CD4-positive, alpha-beta T cell (primary cell): ENCODE measurements at regions not wholly inside any gene's neighbourhood (a gene's known extent, or its start where the extent isn't known, plus 50 kb on each side); places are given as distances from the start of the nearest gene placed in this dataset.

Experiments
- ATAC-seq: fragments of 200-7000 bp; cut with Tn5 transposase; one replicate; pipeline ENCODE4 v1.10.0; 2022; ENCODE audit warnings: mild to moderate bottlenecking; ENCODE audit not compliant: poor library complexity
- CTCF ChIA-PET: fragments of 350-600 bp; sonication (Branson Sonifier 250); formaldehyde crosslinking; loops from one replicate; lab custom pipeline; 2021; ENCODE audit warnings: antibody characterized with exemption, inconsistent platforms; lab: Charles Lee
- POLR2A ChIA-PET: fragments of 350-600 bp; sonication (Branson Sonifier 250); formaldehyde crosslinking; loops from one replicate; lab custom pipeline; 2021; ENCODE audit warnings: antibody characterized with exemption, inconsistent platforms; lab: Charles Lee
- DNase-seq, 14 experiments: peaks; one replicate each; pipeline ENCODE4 v3.0.0-alpha.2; 2013 to 2020; ENCODE audit warnings: mixed read lengths in 2 of 14
- H3K27ac ChIP-seq, 2 donors: one replicate each; pipeline versions ENCODE4 v1.5.1 to v1.7.0; 2013; ENCODE audit warnings: low read length in 2 of 2, low read depth in 1 of 2, mild to moderate bottlenecking in 1 of 2
- H3K27me3 ChIP-seq, 2 experiments: 1 replicate in 1 of 2; 2 replicates in 1 of 2; pipeline versions ENCODE4 v1.6.1 to v1.7.0; 2013; ENCODE audit warnings: low read length in 2 of 2, control low read depth in 1 of 2, mild to moderate bottlenecking in 1 of 2, moderate library complexity in 1 of 2; ENCODE audit not compliant: insufficient read depth in 2 of 2, control insufficient read depth in 1 of 2
- H3K36me3 ChIP-seq: one replicate; pipeline ENCODE4 v1.6.1; 2013; ENCODE audit warnings: low read length, control low read depth; ENCODE audit not compliant: insufficient read depth
- H3K4me1 ChIP-seq: one replicate; pipeline ENCODE4 v1.6.1; 2013; ENCODE audit warnings: low read length, control low read depth; ENCODE audit not compliant: insufficient read depth
- H3K4me3 ChIP-seq: one replicate; pipeline ENCODE4 v1.5.1; 2013; ENCODE audit warnings: mild to moderate bottlenecking, low read length, moderate library complexity
- H3K9me3 ChIP-seq, 2 experiments: 1 replicate in 1 of 2; 2 replicates in 1 of 2; pipeline versions ENCODE4 v1.6.1 to v1.7.0; 2013; ENCODE audit warnings: low read length in 2 of 2, mild to moderate bottlenecking in 2 of 2, control low read depth in 1 of 2, moderate library complexity in 1 of 2; ENCODE audit not compliant: control insufficient read depth in 1 of 2, insufficient read depth in 1 of 2
- H3K27ac Mint-ChIP-seq: one replicate; pipeline ENCODE4 v1.8.0; 2020; ENCODE audit warnings: mixed read lengths
- H3K27me3 Mint-ChIP-seq: one replicate; pipeline ENCODE4 v1.8.0; 2021; ENCODE audit warnings: mixed read lengths
- H3K36me3 Mint-ChIP-seq: one replicate; pipeline ENCODE4 v1.8.0; 2021; ENCODE audit warnings: low read depth, mixed read lengths
- H3K4me1 Mint-ChIP-seq: one replicate; pipeline ENCODE4 v1.8.0; 2021; ENCODE audit warnings: low read depth, mixed read lengths
- H3K4me3 Mint-ChIP-seq: one replicate; pipeline ENCODE4 v1.8.0; 2020; ENCODE audit warnings: mild to moderate bottlenecking, mixed read lengths
- H3K9me3 Mint-ChIP-seq: one replicate; pipeline ENCODE4 v1.8.0; 2020; ENCODE audit warnings: mixed read lengths
- intact Hi-C, 2 experiments: fragments of 100-400 bp; cut with DNase I in 1 of 2; cut with micrococcal nuclease in 1 of 2; formaldehyde crosslinking; loops; one replicate each; pipeline versions ENCODE4 v1.15.1 to v1.9.0; 2023 to 2025; cut with DNase I, micrococcal nuclease
- TF ChIP-seq, protein P1 (sequence below): fragments of 200-600 bp; IDR thresholded peaks from one replicate; pipeline ENCODE4 v1.8.0; 2022; ENCODE audit warnings: antibody characterized with exemption, mild to moderate bottlenecking

DNA sequence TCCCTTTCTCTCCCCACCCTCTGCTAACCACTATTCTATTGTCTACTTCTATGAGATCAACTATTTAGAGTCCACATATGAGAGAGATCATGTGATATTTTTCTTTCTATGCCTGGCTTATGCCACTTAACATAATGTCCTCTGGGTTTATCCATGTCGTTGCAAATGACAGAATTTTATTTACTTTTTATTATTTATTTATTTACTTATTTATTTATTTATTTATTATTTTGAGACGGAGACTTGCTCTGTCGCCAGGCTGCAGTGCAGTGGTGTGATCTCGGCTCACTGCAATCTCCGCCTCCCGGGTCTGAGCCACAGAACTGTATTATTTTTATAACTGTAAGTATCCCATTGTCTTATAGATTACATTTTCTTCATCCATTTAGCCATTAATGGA is 443.4 kb upstream of the CDH19 start:
- ATAC-seq = no peak
- H3K4me3 Mint-ChIP-seq = no peak overlapping the region

DNA sequence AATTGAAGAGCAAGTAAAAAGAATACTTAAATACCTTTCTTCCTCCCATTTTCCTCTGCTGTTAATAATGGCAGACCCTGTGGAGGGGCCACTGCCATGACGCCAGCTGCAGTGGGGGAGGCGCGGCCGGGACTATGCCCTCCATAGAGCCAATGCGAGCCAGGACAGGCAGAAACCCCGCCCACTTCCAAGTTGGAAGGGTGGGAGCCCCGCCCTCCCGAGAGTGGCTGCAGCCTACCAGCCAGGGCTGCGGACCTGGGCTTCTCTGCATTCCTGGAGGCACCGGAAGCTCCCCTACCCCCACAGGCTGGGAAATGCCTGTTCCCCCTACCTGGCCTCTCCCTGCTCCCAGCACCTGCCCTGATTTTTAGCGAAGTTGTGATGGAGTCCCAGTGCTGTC is 439.4 kb upstream of the CDH19 start:
- ATAC-seq (no peak), DNase-seq (peak in 1 of 14 experiments; percentile 7)
- Histone ChIP-seq H3K27me3 (no peaks in the 10 kb centered on the region), H3K4me1 (no peaks in the 10 kb centered on the region), H3K27ac (no peak overlapping the region), H3K4me3 (no peak overlapping the region), H3K36me3 (no peaks in the 10 kb centered on the region), H3K9me3 (peaks cover 0 to 17% of the 10 kb centered on the region in 2 experiments)
- Mint-ChIP-seq H3K36me3 (no peaks in the 10 kb centered on the region), H3K27me3 (no peaks in the 10 kb centered on the region), H3K4me1 (no peaks in the 10 kb centered on the region), H3K27ac (no peak overlapping the region), H3K4me3 (no peak overlapping the region), H3K9me3 (peaks cover 2% of the 10 kb centered on the region)
- intact Hi-C loops = no loop called here
- ChIA-PET CTCF (no interaction called here), POLR2A (no interaction called here)
- TF ChIP-seq, protein P1, sequence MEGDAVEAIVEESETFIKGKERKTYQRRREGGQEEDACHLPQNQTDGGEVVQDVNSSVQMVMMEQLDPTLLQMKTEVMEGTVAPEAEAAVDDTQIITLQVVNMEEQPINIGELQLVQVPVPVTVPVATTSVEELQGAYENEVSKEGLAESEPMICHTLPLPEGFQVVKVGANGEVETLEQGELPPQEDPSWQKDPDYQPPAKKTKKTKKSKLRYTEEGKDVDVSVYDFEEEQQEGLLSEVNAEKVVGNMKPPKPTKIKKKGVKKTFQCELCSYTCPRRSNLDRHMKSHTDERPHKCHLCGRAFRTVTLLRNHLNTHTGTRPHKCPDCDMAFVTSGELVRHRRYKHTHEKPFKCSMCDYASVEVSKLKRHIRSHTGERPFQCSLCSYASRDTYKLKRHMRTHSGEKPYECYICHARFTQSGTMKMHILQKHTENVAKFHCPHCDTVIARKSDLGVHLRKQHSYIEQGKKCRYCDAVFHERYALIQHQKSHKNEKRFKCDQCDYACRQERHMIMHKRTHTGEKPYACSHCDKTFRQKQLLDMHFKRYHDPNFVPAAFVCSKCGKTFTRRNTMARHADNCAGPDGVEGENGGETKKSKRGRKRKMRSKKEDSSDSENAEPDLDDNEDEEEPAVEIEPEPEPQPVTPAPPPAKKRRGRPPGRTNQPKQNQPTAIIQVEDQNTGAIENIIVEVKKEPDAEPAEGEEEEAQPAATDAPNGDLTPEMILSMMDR = no peak

More for the DNA sequence above, 443.4 kb upstream of the CDH19 start:
- Histone ChIP-seq H3K27ac (no peak overlapping the region), H3K27me3 (no peaks in the 10 kb centered on the region), H3K4me3 (no peak overlapping the region), H3K4me1 (no peaks in the 10 kb centered on the region), H3K36me3 (no peaks in the 10 kb centered on the region), H3K9me3 (peaks cover 0 to 19% of the 10 kb centered on the region in 2 experiments)
- TF ChIP-seq, protein P1 = no peak
- Mint-ChIP-seq H3K27ac (no peak overlapping the region), H3K36me3 (no peaks in the 10 kb centered on the region), H3K27me3 (no peaks in the 10 kb centered on the region), H3K4me1 (no peaks in the 10 kb centered on the region), H3K9me3 (peaks cover 2% of the 10 kb centered on the region)
- intact Hi-C loops = no loop called here
- CTCF ChIA-PET = no interaction called here
- no peak for DNase-seq
- POLR2A ChIA-PET = no interaction called here

DNA sequence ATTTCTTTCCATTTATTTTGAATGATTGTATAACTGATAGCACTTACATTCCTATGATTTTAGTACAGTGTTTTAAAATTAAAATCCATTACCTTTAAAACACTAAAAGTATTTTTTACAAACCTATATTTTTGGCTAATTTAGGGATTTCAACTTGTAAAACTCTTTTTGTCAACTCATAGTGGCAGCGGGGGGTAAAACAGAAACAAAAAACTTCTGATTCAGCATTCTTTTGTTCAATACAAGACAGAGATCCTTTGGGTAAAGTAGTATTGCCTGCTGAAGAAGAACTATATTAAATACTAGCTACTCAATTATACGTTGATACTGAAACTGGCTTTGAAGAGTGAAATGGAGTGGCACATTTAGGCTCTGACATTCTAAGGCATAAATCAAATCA is 437.4 kb upstream of the CDH19 start:
- Mint-ChIP-seq H3K27ac (no peak overlapping the region), H3K27me3 (no peaks in the 10 kb centered on the region), H3K36me3 (no peaks in the 10 kb centered on the region), H3K4me3 (no peak overlapping the region), H3K9me3 (peaks cover under 1% of the 10 kb centered on the region), H3K4me1 (no peaks in the 10 kb centered on the region)
- ChIA-PET CTCF (no interaction called here), POLR2A (no interaction called here)
- no peak overlapping the region for H3K4me3 ChIP-seq
- H3K27ac ChIP-seq = no peak overlapping the region
- H3K36me3 ChIP-seq = no peaks in the 10 kb centered on the region
- TF ChIP-seq, protein P1 = no peak
- ATAC-seq = no peak
- no peaks in the 10 kb centered on the region for H3K27me3 ChIP-seq
- intact Hi-C loops = no loop called here
- no peaks in the 10 kb centered on the region for H3K4me1 ChIP-seq
- no peak for DNase-seq
- peaks cover 0 to 14% of the 10 kb centered on the region in 2 experiments for H3K9me3 ChIP-seq
